HG03039 (cell line): ENCODE measurements at regions not wholly inside any gene's neighbourhood (a gene's known extent, or its start where the extent isn't known, plus 50 kb on each side); places are given as distances from the start of the nearest gene placed in this dataset.
"Not testable (repeated sequence)": the region's sequence is repeated elsewhere in the genome, so short reads cannot be mapped to it uniquely, and the experiment has no call there.

Source experiments
- ATAC-seq: cut with Tn5 transposase; IDR thresholded peaks from one replicate; pipeline ENCODE4 v1.9.1; 2021; ENCODE audit warnings: mild to moderate bottlenecking, moderate library complexity; ENCODE audit not compliant: unreplicated experiment

DNA sequence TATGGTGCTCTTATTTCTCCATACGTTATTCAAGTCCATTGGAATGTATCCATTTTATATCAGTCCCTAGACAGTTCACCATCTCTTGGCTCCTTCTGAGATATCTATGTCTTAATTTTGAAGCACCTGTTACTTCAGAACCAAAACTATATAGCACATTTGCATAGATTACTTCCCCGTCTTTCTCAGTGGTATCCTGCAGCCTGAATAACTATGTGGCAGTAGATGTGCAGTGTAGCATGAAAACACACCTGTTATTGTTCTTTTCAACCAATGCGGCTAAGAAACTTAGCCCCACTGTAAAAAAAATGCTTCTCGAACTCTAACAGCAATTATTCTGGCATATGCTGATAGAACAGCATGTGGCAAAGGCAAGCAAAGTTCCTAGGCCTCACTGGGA is 1184.4 kb upstream of the ADGRB3 start:
- peak; percentile 58 for ATAC-seq

DNA sequence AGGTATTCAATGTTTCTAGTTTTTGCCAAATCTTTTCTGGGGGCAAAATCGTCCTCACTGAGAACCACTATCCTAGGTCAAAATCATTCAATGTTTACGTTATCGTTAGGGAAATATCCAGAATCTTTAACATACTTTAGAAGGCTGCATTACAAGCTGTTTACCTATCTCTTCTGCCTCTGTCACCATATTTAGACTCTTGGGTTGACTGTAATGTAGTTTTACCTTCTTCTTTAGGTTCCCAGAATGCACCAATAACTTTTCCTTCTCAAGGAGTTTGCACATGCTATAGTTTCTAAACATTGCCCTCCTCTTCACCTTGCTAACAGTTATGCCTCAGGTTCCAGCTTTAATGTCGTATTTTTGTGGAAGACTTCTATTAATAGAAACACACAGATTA is 1185.5 kb upstream of the ADGRB3 start:
- no peak for ATAC-seq

DNA sequence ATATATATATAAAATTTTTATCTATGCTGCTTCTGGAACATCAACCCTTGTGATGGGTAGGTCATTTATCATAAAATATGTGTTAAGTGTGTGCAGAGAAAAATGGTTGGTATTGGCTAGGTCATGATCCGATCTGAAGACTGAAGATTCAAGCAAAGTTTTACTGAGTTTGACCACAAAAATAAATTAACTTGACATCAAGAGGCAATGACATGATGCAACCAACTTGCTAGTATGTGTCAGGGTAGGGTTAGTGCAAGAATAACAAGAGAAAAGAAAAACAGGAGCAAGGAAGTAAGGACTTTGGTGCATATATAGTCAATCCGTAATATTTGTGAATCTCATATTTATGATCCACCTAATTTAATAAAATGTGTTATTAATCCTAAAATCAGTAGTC is 1202.0 kb upstream of the ADGRB3 start:
- no peak for ATAC-seq

DNA sequence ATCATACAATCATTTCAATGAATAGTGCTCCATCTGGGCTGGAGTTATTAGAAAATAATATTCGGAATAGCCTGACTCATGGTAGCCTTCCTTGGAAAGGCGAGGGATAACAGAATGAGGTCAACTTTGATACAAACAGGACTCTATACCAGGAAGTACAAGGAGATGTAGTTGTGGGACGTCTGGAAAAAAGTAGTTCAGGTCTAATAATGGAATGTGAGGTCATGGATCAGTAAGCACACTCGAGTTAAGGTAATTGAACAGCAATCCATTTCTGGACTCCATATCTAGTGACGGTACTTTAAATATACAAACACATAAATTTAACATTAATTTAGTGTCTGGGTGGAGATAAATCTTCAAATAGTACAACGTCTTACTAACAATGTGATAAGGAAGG is 1204.0 kb upstream of the ADGRB3 start:
- ATAC-seq, result no peak

DNA sequence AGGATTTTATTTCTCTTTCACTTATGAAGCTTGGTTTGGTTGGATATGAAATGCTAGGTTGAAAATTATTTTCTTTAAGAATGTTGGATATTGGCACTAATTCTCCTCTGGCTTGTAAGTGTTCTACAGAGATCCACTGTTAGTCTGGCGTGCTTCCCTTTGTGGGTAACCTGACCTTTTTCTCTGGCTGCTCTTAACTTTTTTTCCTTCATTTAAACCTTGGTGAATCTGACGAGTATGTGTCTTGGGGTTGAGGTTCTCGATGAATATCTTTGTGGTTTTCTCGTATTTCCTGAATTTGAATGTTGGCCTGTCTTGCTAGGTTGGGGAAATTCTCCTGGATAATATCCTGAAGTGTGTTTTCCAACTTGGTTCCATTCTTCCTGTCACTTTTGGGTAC is 1208.4 kb upstream of the ADGRB3 start:
- not testable (repeated sequence) for ATAC-seq

DNA sequence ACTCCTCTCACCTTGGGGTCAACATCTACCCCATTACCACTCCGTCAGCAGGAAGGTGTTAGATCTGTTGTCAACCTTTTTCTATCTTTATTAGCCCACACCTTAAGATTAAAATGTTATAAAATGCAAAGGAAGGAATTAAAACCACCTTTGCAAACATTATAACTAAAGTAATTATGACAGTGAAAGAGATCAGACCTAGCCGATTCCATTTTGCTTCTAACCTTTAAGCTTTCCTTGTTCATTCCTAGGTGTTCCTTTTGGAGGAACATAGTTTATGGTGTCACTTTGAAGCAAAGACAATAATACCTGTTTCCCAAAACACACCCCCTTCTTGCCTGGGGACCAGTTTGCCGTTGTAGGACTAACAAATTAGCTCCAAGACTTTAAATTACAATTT is 1223.0 kb upstream of the ADGRB3 start:
- no peak for ATAC-seq

DNA sequence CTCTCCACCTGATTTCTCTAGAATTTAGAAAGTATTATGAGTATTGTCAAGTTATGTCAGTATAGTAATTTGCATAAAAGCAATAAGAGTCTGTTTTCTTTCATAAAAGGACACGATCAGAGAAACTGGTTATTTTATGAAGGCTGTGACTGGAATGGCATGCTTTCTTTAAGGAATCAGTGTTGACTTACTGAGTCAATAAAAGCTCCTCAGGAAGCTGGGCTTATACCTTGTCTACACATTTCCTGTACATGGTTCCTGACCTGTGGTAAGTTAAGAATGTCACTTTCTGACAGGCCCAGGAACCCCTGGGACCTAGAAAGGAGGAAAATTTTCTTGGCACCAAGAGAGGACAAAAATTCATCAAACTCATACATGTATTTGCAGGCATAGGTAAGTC is 1224.0 kb upstream of the ADGRB3 start:
- ATAC-seq, result no peak

DNA sequence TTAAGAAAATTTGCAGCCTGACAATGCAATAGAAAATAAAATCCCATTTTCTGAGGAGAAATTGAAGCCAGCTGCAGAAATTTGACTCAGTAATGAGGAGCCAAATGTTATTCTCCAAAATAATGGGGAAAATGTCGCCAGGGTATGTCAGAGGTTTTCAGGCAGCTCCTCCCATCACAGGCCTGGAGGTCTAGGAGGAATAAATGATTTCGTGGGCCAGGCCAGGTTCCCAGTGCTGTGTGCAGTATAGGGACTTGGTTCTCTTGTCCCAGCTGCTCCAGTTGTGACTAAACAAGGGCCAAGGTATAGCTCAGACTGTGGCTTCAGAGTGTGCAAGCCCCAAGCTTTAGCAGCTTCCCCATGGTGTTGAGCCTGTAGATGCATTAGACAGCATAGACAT is 1240.8 kb upstream of the ADGRB3 start:
- ATAC-seq, result no peak

DNA sequence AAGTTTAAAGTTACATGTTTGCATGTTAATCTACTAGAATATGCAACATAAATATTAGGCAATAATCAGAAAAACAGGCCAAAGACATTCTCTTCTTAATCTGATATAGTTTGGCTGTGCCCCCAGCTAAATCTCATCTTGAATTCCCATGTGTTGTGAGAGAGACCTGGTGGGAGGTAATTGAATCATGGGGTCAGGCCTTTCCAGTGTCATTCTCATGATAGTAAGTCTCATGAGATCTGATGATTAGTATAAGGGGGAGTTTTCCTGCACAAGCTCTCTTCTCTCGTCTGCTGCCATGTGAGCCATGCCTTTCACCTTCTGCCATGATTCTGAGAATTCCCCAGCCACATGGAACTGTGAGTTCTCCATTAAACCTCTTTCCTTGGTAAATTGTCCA is 1241.7 kb upstream of the ADGRB3 start:
- no peak for ATAC-seq

DNA sequence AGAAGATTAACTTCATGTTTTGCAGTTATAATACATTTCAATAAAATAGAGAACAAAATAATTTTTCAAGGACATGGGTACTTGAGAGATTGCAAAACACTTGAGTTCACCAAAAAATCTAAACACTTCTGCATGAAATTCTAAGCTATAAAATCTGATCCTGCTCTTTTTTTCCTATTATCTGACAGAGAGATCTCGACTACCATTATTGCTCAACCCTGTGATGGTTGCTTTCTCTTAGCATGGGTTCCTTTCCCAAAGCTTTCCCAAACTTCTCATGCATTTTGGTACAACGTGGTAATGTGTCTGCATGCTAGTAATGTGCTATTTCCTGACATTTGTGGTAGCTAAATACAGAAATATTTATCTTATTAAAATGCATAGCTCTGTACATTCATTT is 1243.1 kb upstream of the ADGRB3 start:
- no peak for ATAC-seq

DNA sequence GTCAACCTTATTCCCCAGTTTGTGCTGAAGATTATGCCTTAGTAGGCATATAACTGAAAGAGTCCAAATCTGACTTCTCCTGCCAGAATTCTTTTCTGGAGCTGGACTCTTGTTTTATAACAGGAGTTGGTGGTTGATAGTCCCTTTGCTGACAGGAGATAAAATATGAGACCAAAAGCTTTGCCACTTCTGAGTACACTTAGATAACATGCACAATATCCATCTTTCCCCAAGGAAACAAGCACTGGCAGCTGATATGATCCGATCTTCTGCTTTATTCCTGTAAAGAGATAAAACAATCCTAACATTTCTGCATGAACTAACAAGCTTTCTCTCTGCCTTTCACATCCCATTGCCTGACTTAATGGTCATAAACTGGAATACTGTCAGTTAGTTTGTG is 1265.4 kb upstream of the ADGRB3 start:
- no peak for ATAC-seq

DNA sequence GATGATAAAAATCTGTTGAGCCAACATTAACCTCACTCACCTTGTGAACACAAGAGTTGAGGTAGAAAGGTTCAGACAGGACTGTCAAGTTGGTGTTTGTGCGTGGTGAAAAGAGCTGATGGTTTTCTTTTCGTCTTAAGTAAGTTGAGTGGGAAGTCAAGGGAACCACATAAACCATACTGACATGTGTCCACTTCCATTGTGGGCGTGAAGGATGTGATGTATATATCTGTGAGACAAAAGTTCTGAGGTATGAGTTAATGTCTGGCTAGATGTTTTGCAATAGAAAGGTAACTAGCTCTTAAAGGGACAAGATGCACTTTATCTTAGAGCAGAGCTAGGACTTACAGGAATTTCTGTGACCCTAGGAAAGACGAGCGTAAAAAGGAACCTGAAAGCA is 1272.1 kb upstream of the ADGRB3 start:
- ATAC-seq, result no peak

DNA sequence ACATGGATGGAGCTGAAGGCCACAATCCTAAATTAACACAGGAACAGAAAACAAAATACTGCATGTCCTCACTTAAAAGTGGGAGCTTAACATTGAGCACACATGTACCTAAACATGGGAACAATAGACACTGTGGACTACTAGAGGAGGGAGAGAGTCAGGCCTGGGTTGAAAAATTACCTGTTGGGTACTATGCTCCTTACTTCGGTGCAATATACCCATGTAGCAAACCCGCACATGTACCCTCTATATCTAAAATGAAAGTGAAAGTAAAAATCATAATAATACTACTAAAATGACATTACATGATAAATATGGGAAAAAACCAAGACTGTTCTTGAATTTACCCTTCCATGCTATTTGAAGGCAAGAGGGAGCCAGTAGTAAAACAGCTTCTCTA is 1273.8 kb upstream of the ADGRB3 start:
- no peak for ATAC-seq

DNA sequence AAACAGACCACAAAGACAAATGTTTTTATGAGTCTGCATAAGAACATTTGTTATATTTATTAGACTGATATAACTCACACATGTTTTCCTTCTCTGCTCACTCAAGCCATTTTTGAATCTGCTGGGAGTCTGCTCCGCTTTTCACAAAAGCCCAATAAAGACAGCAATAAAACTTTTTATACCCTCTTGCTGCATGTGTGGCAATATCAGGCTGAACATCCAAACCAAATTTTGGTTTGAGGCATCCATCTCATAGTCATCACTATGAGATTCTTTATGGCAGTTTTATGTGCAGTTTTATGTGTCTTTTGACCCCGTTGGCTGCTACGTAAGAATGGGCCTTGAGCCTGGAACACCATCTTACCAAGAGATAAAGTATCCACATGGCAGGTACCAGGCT is 1276.8 kb upstream of the ADGRB3 start:
- ATAC-seq, result no peak

DNA sequence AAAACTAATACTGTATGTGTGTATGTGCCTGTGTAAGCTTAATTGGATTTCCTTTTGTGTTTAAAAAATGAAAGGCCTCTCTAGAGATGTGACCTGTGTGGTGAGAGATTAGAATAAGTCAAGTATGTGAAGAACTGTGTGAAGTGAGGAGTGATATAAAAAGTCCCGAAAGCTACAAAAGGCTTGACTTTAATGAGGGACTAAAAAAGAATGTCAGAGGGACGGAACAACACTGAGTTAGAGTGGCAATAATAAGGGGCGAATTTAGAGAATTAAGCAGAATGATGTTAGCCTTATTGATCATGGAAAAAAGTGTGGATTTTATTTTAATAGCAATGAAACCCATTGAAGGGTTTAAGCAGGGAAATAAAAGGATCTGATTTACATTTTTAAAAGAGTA is 1281.2 kb upstream of the ADGRB3 start:
- no peak for ATAC-seq

DNA sequence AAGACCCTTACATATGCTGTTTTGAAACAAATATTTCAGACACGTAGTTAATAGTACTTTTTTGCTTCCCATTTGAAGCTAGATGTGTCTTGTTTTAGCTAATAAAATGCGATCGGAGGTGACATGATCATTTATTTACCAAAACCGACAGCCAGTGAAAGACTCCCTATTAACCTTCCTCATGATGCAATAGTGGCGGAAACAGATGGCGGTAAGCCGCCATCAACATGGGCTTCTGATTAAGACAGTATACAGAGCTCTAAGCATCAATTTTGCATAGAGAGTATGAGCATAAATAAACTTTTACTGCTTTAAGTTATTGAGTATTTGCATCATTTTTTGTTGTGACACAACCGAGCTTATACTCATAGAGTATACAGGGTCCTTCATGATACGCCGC is 1282.4 kb upstream of the ADGRB3 start:
- no peak for ATAC-seq

DNA sequence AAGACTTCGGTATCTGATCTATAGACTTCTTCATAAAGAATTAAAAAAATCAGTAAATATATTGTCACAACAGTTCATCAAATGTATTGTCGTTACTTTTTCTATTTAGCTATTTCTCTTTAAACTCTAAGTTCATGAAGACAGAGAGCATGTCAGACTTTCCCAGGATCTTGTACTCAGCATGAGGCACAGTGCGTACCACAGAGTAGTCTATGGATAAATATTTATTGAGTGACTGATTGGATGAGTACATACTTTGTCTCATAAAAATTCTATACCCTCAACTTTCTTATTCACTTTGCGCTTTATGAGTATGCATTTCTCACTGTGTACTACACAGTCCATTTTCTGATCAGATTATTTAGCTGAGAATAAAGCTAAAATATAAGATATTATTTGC is 1284.4 kb upstream of the ADGRB3 start:
- ATAC-seq, result no peak

DNA sequence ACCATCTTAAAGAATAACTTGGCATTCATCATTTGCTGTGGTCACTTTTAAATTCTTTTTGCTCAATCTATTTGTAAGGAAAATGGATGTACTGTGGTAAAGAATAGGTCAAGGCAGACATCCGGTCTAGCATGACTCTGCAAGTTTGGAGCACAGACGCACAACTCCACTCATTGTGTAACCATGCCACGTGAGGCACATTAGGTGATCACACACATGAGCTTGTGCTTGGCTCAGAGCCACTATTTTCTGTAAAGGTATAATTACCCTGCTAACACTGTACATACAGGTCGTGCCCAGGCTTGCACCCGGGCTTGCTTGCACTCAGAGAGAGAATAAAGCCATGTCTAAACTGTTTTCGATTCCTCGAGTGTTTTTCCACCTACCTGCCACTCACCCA is 1289.1 kb upstream of the ADGRB3 start:
- ATAC-seq, result no peak

DNA sequence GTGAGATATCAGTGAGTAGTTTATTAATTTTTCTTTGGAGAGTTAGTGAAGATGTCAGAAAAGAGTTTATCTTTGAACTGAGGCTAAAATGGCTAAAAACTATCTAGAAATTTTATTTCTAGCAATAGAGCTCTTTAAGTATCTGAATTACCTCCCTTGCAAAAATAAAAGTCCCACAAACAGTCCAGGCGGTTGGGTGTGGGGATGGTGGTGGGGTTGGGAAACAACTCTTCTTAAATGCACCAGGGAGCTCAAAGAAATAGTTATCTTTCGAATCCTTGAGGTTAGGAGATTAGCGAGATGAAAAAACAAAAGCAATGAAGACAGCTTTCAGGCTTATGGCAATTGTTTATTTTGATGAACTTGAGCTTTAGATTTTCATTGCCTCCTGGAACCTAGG is 1299.1 kb upstream of the ADGRB3 start:
- ATAC-seq, result no peak

DNA sequence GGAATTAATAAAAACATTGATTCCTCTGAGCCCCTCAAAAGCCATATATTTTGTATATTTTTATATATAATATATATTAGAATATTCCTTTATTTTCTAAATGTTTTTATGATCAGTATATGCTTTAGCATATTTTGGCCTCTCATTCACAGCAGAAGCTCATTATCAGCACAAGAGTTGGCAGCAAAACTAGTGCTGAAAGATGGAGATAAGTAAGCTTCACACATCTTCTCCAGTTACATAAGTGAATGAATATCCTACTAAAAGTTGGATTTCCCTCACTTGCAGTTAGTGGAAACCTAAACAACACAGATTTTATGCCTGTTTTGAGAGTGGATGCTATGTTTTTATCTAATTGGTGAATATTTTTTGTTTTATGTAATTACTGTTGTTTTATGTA is 1303.8 kb upstream of the ADGRB3 start:
- no peak for ATAC-seq

DNA sequence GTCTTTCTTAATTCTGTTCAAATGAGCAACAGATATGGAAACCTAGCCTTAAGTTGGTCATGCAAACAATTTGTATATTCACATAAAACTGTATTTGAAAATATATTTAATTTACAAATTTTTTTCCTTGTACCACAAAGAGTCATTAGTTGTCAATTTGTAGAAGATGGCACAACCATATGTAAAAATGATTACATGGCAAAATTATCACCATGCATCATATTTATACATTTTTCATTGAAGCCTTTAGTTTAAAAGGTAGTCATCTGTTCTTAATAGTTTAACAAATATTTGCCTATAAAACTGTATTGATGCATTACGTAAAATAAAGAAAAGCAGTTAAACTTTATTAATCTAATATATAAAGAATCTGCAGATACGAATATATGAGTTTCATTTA is 1306.8 kb upstream of the ADGRB3 start:
- no peak for ATAC-seq

DNA sequence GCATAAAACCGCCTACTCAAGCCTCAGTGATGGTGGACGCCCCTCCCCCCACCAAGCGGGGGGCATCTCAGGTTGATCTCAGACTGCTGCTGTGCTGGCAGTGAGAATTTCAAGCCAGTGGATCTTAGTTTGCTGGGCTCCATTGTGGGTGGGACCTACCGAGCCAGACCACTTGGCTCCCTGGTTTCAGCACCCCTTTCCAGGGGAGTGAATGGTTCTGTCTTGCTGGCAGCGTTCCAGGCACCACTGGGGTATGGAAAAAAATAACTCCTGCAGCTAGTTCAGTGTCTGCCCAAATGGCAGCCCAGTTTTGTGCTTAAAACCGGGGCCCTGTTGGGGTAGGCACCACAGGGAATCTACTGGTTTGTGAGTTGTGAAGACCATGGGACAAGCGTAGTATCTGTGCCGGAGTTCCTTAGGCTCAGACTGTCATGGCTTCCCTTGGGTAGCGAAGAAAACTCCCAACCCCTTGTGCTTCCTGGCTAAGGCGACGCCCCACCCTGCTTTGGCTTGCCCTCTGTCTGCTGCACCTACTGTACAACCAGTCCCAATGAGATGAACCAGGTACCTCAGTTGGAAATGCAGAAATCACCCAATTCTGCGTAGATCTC is 1334.5 kb upstream of the ADGRB3 start:
- no peak for ATAC-seq

DNA sequence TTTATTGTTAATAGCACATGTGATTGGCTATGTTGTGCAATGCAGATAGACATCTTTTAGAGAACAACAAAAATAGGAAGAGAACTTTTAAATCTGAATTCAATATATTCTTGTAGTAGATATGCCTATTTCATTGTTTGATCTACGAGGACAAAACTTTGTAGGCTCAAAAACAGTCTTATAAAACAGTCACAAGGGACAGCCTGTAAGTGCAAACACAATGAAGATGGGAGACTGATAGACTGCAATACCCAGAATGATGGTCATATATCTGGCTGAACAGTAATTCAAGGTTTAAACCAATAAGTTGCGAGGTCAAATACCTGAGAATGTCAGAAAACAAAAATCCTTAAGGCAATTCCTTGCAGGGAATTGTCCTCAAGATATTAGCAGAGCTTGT is 1342.9 kb upstream of the ADGRB3 start:
- no peak for ATAC-seq

DNA sequence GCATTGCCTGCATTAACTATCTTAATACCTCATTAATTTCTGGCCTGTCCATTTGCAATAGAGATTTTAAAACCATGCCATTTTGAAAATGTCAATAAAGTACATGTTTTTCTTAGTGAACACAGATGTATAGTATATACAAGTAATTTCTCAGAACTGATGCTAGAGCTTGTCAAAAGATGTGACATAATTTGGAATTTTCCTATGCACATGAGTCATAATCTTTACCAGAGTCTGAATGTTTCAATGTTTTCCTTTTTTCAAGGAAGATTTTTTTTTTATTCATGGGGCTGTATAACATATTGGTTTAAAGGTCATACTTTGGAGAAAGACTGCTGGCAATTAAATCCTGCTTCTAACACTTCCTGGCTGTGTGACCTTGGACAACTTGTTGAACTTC is 1347.5 kb upstream of the ADGRB3 start:
- no peak for ATAC-seq
